ENCODE measurements at regions not wholly inside any gene's neighbourhood (a gene's known extent, or its start where the extent isn't known, plus 50 kb on each side); places are given as distances from the start of the nearest gene placed in this dataset.

DNA sequence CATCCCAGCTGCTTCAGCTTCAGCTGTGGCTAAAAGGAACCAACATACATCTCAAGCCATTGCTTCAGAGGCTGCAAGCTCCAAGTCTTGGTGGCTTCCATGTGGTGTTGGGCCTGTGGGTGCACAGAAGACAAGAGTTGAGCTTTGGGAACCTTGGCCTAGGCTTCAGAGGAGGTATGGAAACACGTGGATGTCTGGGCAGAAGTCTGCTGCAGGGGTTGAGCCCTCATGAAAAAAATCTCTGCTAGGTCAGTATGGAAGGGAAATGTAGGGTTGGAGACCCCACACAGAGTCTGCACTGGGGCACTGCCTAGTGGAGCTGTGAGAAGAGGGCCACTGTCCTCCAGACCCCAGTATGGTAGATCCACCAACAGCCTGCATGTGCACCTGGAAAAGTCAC is 279.3 kb downstream of the MZT1 start:
- H3K36me3 Mint-ChIP-seq (ENCODE audit: low read depth): no peaks in the 10 kb centered on the region
- H3K27ac Mint-ChIP-seq: no peak overlapping the region
- DNase-seq (no peak), ATAC-seq (no peak)
- no peaks in the 10 kb centered on the region for H3K9me3 ChIP-seq (ENCODE audit: control insufficient read depth, low read length, poor library complexity, severe bottlenecking)
- H3K27me3 Mint-ChIP-seq: no peaks in the 10 kb centered on the region
- H3K4me1 Mint-ChIP-seq: no peaks in the 10 kb centered on the region
- no peak overlapping the region for H3K4me3 Mint-ChIP-seq

DNA sequence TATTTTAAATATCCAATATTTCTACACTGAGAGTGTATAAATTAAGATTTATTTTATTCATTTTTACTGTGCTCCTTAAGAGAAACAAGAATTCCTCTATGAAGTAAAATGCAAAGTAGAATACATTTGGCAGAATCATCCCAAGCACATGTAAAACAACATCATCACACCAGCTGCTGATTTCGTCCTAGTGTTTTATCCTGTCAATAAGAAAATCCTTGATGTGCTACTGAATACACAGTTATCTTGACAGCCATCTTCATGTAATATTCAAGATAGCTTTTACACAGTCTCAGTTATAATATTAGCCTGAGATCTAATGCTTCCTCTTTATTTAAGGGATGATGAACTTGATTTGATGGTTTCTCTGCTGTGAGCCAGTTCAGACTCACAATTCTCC is 282.4 kb downstream of the MZT1 start:
- H3K27me3 Mint-ChIP-seq: no peaks in the 10 kb centered on the region
- no peak for ATAC-seq

DNA sequence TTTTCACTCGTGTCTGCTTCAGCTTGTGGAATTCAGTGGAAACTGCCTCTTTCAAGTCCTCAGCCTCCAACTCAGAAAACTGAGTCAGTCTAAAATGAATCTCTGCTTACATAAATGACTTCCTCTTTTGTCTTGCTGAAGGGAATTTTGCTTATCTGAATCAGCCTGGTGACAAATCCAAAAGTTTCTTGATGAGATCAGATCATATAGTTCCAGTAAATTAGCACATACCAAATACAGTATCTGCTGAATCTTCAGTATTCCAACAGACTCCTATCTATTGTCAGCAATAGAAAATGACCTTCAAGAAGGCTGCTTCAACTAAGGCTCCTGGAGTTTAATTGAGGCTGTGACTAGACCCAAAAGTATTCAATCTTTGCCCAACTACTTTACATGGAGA is 290.0 kb downstream of the MZT1 start:
- no peaks in the 10 kb centered on the region for H3K36me3 Mint-ChIP-seq (ENCODE audit: low read depth)
- H3K27ac Mint-ChIP-seq: no peak overlapping the region
- DNase-seq (no peak), ATAC-seq (no peak)
- no peaks in the 10 kb centered on the region for H3K4me1 Mint-ChIP-seq
- no peaks in the 10 kb centered on the region for H3K9me3 ChIP-seq (ENCODE audit: control insufficient read depth, low read length, poor library complexity, severe bottlenecking)
- no peak overlapping the region for H3K4me3 Mint-ChIP-seq
- no peaks in the 10 kb centered on the region for H3K27me3 Mint-ChIP-seq

More for the DNA sequence above, 282.4 kb downstream of the MZT1 start:
- Mint-ChIP-seq H3K4me1 (no peaks in the 10 kb centered on the region), H3K4me3 (no peak overlapping the region), H3K36me3 (ENCODE audit: low read depth) (no peaks in the 10 kb centered on the region), H3K27ac (no peak overlapping the region)
- DNase-seq: no peak
- H3K9me3 ChIP-seq (ENCODE audit: control insufficient read depth, low read length, poor library complexity, severe bottlenecking): no peaks in the 10 kb centered on the region

DNA sequence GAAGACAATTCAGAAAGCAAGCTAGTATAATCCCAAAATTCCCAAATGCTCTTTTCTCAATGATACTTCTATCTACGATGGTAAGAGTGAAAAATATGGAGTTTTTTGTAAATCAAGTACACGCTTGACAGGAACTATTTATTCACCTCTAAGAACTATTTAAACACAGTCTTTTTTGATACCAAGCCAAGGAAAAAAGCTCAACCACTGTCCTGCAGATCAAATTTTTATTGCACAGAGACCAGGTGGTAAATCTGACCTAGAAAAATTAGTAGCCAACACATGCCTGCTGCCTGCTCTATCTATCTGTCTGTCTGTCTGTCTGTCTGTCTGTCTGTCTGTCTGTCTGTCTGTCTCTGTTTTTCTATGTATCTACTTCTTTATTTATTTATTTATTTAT is 292.2 kb downstream of the MZT1 start:
- Mint-ChIP-seq H3K36me3 (ENCODE audit: low read depth) (no peaks in the 10 kb centered on the region), H3K4me3 (no peak overlapping the region), H3K4me1 (no peaks in the 10 kb centered on the region), H3K27me3 (no peaks in the 10 kb centered on the region), H3K27ac (no peak overlapping the region)
- ATAC-seq: no peak
- no peak for DNase-seq
- no peaks in the 10 kb centered on the region for H3K9me3 ChIP-seq (ENCODE audit: control insufficient read depth, low read length, poor library complexity, severe bottlenecking)

DNA sequence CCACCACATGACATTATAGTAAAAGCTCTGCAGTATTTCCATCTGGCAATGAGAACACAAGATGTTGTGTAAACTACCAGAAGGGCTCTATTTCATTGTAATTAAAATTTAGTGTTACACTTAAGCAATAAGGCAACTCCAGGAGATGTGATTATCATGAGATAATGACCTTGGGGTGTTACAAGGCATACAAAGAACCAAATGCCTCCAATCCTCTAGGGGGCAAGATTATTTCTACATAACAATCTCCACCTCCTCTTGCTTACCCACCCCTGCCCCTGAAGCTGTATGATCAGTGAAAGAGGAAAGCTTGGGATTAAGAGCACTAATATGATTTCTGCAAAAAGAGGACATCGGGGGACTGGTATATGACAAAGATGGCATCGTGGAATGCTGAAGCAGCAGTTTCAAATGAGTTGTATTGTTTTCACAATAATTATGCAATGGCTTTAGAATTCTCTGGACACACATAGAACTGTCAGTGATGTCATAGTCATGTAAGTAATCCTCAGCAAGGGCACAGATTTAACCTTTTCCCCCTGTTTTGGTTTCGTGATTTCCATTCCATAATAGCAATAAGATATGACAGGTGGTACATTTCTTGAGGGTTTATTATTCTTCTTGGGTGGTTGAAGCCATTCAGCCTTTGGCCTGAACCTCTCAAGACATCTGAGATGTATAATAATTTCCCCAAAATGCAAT is 295.3 kb downstream of the MZT1 start:
- Mint-ChIP-seq H3K27ac (no peak overlapping the region), H3K36me3 (ENCODE audit: low read depth) (no peaks in the 10 kb centered on the region), H3K4me1 (no peaks in the 10 kb centered on the region), H3K27me3 (no peaks in the 10 kb centered on the region), H3K4me3 (no peak overlapping the region)
- ATAC-seq (no peak), DNase-seq (no peak)
- H3K9me3 ChIP-seq (ENCODE audit: control insufficient read depth, low read length, poor library complexity, severe bottlenecking): no peaks in the 10 kb centered on the region

DNA sequence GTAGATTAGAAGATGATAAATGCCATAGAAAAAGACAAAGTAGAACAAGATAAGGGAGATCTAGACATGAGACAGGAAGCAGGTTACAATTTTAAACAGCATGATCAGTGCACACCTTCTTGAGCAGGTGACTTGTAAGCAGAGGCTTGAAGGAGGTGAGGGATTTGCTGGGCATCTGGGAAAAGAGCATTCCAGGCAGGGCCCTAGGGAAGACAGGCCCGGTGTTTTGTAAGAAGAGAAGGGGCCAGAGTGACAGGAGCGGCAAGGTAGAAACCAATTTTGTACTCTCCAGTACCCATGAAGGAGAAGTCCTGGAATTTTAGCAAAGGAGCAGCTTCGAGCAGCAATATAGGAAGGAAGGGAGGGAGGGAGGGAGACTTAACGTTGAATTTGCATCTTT is 296.5 kb downstream of the MZT1 start:
- Mint-ChIP-seq H3K27ac (no peak overlapping the region), H3K36me3 (ENCODE audit: low read depth) (no peaks in the 10 kb centered on the region), H3K27me3 (no peaks in the 10 kb centered on the region), H3K4me1 (no peaks in the 10 kb centered on the region), H3K4me3 (no peak overlapping the region)
- no peak for DNase-seq
- ATAC-seq: no peak
- no peaks in the 10 kb centered on the region for H3K9me3 ChIP-seq (ENCODE audit: control insufficient read depth, low read length, poor library complexity, severe bottlenecking)

DNA sequence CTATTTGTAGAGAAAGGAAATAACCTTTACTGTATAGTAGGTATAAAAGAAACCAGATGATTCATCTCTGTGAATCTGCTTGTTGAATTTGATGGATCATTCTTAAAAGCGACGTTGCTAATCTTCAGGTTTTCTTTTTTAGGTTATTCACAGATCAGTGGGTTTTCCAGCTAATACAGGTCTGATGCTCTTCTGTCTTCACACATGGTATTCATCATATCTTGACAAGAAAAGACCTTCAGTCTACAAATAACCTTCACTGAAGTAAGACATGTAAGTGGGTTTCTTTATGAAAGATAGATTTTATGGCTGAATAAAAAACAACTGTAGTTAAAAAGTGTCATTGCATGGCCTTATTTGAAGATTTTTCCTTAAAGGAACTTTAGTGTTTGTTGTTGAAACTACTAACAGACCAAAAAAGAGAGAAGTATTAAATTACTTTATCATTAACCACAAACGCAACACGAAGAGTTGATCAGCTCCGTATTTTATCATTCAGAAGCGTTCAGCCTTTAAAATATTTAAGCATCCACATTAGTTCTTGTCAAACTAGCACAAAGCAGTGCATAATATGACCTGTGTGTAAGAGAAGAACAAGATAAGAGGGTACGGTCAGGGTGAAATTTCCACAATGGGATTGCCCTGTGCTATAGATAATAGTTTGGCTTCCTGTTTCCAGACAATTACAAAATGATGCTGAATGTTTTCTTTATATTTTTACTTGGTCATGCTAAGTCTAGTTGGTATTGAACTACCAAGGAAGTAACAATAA is 299.5 kb downstream of the MZT1 start:
- H3K9me3 ChIP-seq (ENCODE audit: control insufficient read depth, low read length, poor library complexity, severe bottlenecking): no peaks in the 10 kb centered on the region
- no peak for DNase-seq
- Mint-ChIP-seq H3K27ac (no peak overlapping the region), H3K4me1 (no peaks in the 10 kb centered on the region), H3K36me3 (ENCODE audit: low read depth) (no peaks in the 10 kb centered on the region), H3K27me3 (no peaks in the 10 kb centered on the region), H3K4me3 (no peak overlapping the region)
- no peak for ATAC-seq

DNA sequence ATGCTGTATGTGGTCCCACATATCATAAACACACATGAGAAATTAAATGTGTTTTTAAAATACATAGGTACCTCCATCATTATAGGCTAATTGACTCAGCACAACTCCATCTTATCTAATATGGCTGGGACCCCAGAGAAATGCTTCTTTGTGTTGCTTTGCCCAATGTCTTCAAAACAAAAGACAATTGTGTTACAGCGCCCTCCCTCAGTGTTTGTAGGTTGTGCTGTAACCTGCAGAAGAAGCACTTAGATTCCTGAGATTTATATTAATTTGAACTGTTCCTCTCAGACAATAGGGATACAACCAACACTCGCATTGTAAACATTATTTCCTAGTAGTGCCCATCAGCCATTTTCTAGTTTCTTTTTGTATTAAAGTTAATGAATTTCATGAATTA is 303.4 kb downstream of the MZT1 start:
- no peak overlapping the region for H3K27ac Mint-ChIP-seq
- no peak overlapping the region for H3K4me3 Mint-ChIP-seq
- H3K9me3 ChIP-seq (ENCODE audit: control insufficient read depth, low read length, poor library complexity, severe bottlenecking): no peaks in the 10 kb centered on the region
- DNase-seq (no peak), ATAC-seq (no peak)
- H3K4me1 Mint-ChIP-seq: no peaks in the 10 kb centered on the region
- H3K27me3 Mint-ChIP-seq: no peaks in the 10 kb centered on the region
- H3K36me3 Mint-ChIP-seq (ENCODE audit: low read depth): no peaks in the 10 kb centered on the region

DNA sequence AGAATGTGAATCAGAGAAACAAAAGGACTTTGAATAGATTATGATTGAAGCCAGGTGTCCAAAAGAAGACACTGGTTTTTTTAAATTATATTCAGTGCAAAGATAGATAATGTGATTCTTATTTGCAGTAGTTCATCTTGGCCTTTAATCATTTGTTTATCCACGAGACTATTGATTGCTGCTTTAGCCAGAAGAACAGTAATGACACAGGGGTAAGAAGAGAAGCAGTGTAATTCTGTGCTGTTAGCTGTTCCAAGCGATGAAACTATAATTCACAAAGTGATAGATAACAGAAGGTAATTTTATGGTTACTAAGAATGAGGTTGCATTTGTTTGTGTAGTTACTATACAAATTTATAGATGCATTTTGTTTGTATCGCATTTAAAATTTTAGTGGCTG is 311.6 kb downstream of the MZT1 start:
- no peaks in the 10 kb centered on the region for H3K9me3 ChIP-seq (ENCODE audit: control insufficient read depth, low read length, poor library complexity, severe bottlenecking)
- Mint-ChIP-seq H3K4me3 (no peak overlapping the region), H3K36me3 (ENCODE audit: low read depth) (no peaks in the 10 kb centered on the region), H3K27me3 (no peaks in the 10 kb centered on the region), H3K4me1 (no peaks in the 10 kb centered on the region), H3K27ac (no peak overlapping the region)
- no peak for ATAC-seq
- no peak for DNase-seq

DNA sequence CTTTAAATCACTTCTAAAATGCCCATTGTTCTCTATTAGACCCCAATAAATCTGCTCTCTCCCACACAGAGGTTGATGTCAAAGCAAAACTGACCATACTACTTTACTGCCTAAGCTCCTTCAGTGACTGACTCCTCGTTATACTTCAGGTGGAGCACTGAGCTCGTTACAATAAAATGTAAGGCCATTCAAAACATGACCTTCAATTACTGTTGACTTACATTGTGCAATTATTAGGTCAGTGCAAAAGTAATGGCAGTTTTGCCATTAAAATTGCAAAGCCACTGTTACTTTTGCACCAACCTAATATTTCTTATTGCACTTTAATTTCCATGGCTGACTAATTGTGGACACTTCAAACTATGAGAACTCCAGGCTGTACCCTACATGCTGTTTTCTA is 314.9 kb downstream of the MZT1 start:
- DNase-seq: no peak

DNA sequence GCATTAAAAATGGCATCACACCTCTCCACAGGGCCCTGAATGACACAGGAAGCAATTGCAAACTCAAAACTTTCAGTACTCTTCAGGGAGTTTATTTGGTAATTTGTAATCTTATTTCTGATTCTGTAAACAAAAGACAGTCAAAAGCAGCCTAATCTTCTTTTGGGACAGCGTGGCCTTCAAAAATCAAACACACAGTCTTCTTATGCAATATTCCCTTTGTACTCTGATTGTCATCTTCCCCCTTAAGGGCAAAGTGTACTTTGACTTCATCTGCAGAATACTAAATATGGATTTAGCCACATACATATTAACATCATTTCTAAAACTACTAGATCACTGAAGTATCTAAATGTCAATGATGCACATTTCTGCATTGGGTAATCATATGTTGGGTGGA is 322.0 kb downstream of the MZT1 start:
- no peaks in the 10 kb centered on the region for H3K9me3 ChIP-seq (ENCODE audit: control insufficient read depth, low read length, poor library complexity, severe bottlenecking)
- DNase-seq: no peak
- H3K36me3 Mint-ChIP-seq (ENCODE audit: low read depth): no peaks in the 10 kb centered on the region
- H3K27ac Mint-ChIP-seq: no peak overlapping the region
- H3K27me3 Mint-ChIP-seq: no peaks in the 10 kb centered on the region
- no peaks in the 10 kb centered on the region for H3K4me1 Mint-ChIP-seq
- H3K4me3 Mint-ChIP-seq: no peak overlapping the region
- no peak for ATAC-seq

More for the DNA sequence above, 314.9 kb downstream of the MZT1 start:
- no peaks in the 10 kb centered on the region for H3K27me3 Mint-ChIP-seq
- no peak for ATAC-seq
- no peaks in the 10 kb centered on the region for H3K4me1 Mint-ChIP-seq
- no peaks in the 10 kb centered on the region for H3K9me3 ChIP-seq (ENCODE audit: control insufficient read depth, low read length, poor library complexity, severe bottlenecking)
- H3K4me3 Mint-ChIP-seq: no peak overlapping the region
- no peak overlapping the region for H3K27ac Mint-ChIP-seq
- no peaks in the 10 kb centered on the region for H3K36me3 Mint-ChIP-seq (ENCODE audit: low read depth)

DNA sequence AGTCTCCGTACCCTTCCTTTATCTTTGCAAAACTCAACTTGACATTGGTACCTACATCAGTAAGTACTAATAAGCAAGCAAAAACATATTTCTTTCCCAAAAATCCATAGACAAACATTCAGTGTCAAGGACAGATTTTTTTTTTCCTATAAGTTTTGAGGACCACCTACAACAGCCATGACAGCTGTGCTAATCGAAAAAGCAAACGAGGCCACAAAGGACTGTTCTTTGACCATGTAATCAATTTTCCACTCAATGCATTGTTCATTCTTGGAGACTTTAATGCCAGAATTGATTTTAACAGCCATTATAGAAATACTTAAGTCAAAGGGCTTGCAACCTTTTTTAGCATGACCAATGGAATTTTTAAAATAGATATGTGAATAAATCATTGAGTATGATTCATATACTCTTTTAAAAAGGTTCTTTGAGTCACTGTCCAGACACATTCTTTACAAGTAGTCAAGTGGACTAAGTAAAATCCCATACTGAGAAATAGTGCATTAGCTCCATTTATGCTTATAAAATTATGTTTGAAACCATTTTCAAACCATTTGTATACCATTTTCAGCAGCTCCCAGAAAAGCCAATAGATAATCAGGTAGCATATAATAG is 323.9 kb downstream of the MZT1 start:
- DNase-seq: no peak
- no peaks in the 10 kb centered on the region for H3K9me3 ChIP-seq (ENCODE audit: control insufficient read depth, low read length, poor library complexity, severe bottlenecking)
- Mint-ChIP-seq H3K27me3 (no peaks in the 10 kb centered on the region), H3K27ac (no peak overlapping the region), H3K4me3 (no peak overlapping the region), H3K4me1 (no peaks in the 10 kb centered on the region), H3K36me3 (ENCODE audit: low read depth) (no peaks in the 10 kb centered on the region)
- no peak for ATAC-seq

DNA sequence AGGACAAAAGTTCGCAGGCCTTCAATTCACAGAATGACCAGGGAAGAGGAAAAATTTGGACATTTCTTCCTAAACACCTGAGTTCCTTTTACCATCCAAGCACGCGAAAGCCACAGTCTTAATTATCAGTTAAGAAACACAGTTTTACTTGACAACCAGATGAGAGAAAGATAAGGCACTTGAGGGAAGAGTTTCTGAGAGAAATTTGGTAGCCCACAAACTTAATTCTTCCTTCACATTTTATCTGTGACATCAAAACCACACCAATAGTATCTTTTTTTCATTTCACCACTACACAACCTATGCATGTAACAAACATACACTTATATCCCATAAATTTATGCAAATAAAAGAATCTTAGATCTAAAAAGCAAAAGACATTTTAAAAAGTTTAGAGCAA is 326.6 kb downstream of the MZT1 start:
- no peaks in the 10 kb centered on the region for H3K9me3 ChIP-seq (ENCODE audit: control insufficient read depth, low read length, poor library complexity, severe bottlenecking)
- DNase-seq (no peak), ATAC-seq (no peak)
- Mint-ChIP-seq H3K36me3 (ENCODE audit: low read depth) (no peaks in the 10 kb centered on the region), H3K4me3 (no peak overlapping the region), H3K27ac (no peak overlapping the region), H3K4me1 (no peaks in the 10 kb centered on the region), H3K27me3 (no peaks in the 10 kb centered on the region)

DNA sequence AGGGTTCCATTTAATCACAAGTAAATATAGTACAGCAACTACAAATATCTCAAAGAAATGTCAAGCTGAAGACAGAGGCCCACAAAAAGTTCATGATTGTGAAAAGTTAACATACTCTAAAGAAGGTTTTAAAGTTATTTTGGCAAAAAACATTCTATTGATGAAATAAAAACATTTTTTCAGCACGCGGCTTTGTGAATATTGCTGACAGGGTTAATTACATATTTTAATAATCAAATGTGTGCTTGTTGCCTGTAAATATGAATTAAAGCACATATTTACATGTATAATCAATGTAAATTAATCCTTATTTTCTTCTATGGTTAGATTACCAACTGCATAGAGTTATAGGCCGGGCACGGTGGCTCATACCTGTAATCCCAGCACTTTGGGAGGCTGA is 328.1 kb downstream of the MZT1 start:
- Mint-ChIP-seq H3K36me3 (ENCODE audit: low read depth) (no peaks in the 10 kb centered on the region), H3K4me3 (no peak overlapping the region), H3K27ac (no peak overlapping the region), H3K27me3 (no peaks in the 10 kb centered on the region), H3K4me1 (no peaks in the 10 kb centered on the region)
- H3K9me3 ChIP-seq (ENCODE audit: control insufficient read depth, low read length, poor library complexity, severe bottlenecking): no peaks in the 10 kb centered on the region
- ATAC-seq (no peak), DNase-seq (no peak)

Data from T-helper 17 cell (primary cell).